SK-N-SH (cell line): ENCODE measurements at regions not wholly inside any gene's neighbourhood (a gene's known extent, or its start where the extent isn't known, plus 50 kb on each side); places are given as distances from the start of the nearest gene placed in this dataset.

Experiments
- CTCF ChIA-PET: fragments of 300-600, 350-600 bp; formaldehyde crosslinking; extraction: SDS; loops from one replicate; lab custom pipeline; 2021; lab: Yijun Ruan, JAX
- POLR2A ChIA-PET: fragments of 350-600 bp; sonication (Branson Sonifier 250); formaldehyde crosslinking; extraction: SDS; loops from one replicate; lab custom pipeline; 2020; ENCODE audit warnings: antibody characterized with exemption, inconsistent platforms; lab: Yijun Ruan, JAX
- DNase-seq: peaks from one replicate; pipeline ENCODE4 v3.0.0; 2012
- H2AFZ ChIP-seq: fragments of 200-600 bp; sonication (generic); 2 replicates; pipeline ENCODE4 v1.8.1; 2016; ENCODE audit warnings: antibody characterized with exemption, mild to moderate bottlenecking, low read depth
- H3F3A ChIP-seq: fragments of 200-600 bp; sonication (generic); replicated peaks from 2 replicates; pipeline ENCODE3; 2016; ENCODE audit warnings: antibody characterized with exemption, mild to moderate bottlenecking; ENCODE audit not compliant: insufficient read depth
- H3K27ac ChIP-seq, 2 experiments: fragments of 200-500 bp in 1 of 2; fragments of 200-600 bp in 1 of 2; sonication (Bioruptor generic) in 1 of 2; sonication (generic), shearing (Covaris generic) in 1 of 2; 2 replicates each; pipeline versions ENCODE4 v1.5.1 to v1.6.1; 2014 to 2016; ENCODE audit warnings: low read depth in 2 of 2, inconsistent platforms in 1 of 2, low read length in 1 of 2, mild to moderate bottlenecking in 1 of 2, mixed read lengths in 1 of 2
- H3K27me3 ChIP-seq: fragments of 200-600 bp; sonication (generic), shearing (Covaris generic); 2 replicates; pipeline ENCODE4 v1.6.1; 2016; ENCODE audit warnings: mixed run types; ENCODE audit not compliant: insufficient read depth
- H3K36me3 ChIP-seq, 2 experiments: fragments of 200-500 bp in 1 of 2; fragments of 200-600 bp in 1 of 2; sonication (Bioruptor generic) in 1 of 2; sonication (generic) in 1 of 2; replicated peaks in 1 of 2; 2 replicates each; pipeline versions ENCODE3 to v1.5.1; 2014 to 2016; ENCODE audit warnings: low read length in 1 of 2, mild to moderate bottlenecking in 1 of 2; ENCODE audit not compliant: insufficient read depth in 2 of 2, control insufficient read depth in 1 of 2
- H3K4me1 ChIP-seq, 2 experiments: fragments of 200-500 bp in 1 of 2; fragments of 200-600 bp in 1 of 2; sonication (Bioruptor generic) in 1 of 2; sonication (generic), shearing (Covaris generic) in 1 of 2; 2 replicates each; pipeline versions ENCODE4 v1.5.1 to v1.6.1; 2014 to 2016; ENCODE audit warnings: low read depth in 1 of 2, low read length in 1 of 2, mixed run types in 1 of 2; ENCODE audit not compliant: insufficient read depth in 2 of 2, control insufficient read depth in 1 of 2
- H3K4me2 ChIP-seq: fragments of 200-600 bp; sonication (generic), shearing (Covaris generic); 2 replicates; pipeline ENCODE4 v1.6.1; 2017; ENCODE audit warnings: mixed run types
- H3K4me3 ChIP-seq, 2 experiments: fragments of 200-500 bp in 1 of 2; fragments of 200-600 bp in 1 of 2; sonication (Bioruptor generic) in 1 of 2; sonication (generic), shearing (Covaris generic) in 1 of 2; 2 replicates each; pipeline versions ENCODE4 v1.5.1 to v1.8.1; 2014 to 2016; ENCODE audit warnings: low read depth in 2 of 2, inconsistent platforms in 1 of 2, low read length in 1 of 2, mild to moderate bottlenecking in 1 of 2, mixed read lengths in 1 of 2, moderate library complexity in 1 of 2
- H3K79me2 ChIP-seq: fragments of 200-600 bp; sonication (generic); 2 replicates; pipeline ENCODE4 v1.8.1; 2017; ENCODE audit warnings: mild to moderate bottlenecking; ENCODE audit not compliant: insufficient read depth
- H3K9ac ChIP-seq: fragments of 200-600 bp; sonication (generic); 2 replicates; pipeline ENCODE4 v1.6.1; 2017; ENCODE audit warnings: mixed run types
- H3K9me2 ChIP-seq: fragments of 200-600 bp; sonication (generic); 2 replicates; pipeline ENCODE4 v1.6.1; 2017; ENCODE audit warnings: mixed run types
- H3K9me3 ChIP-seq: fragments of 200-600 bp; sonication (generic); 2 replicates; pipeline ENCODE4 v1.6.1; 2017; ENCODE audit warnings: mixed run types, mild to moderate bottlenecking, moderate library complexity
- H4K20me1 ChIP-seq: fragments of 200-600 bp; sonication (generic); 2 replicates; pipeline ENCODE4 v1.6.1; 2017; ENCODE audit warnings: mild to moderate bottlenecking, mixed run types; ENCODE audit not compliant: insufficient read depth
- EZH2phosphoT487 ChIP-seq: fragments of 200-600 bp; sonication (generic); IDR thresholded peaks from 2 replicates; pipeline ENCODE4 v1.6.1; 2017; ENCODE audit warnings: low read depth, mixed run types, mild to moderate bottlenecking, antibody characterized with exemption, moderate library complexity, borderline replicate concordance
- FOSL2 ChIP-seq: IDR thresholded peaks from 2 replicates; pipeline ENCODE4 v1.4.0; 2012; ENCODE audit warnings: low read depth, mild to moderate bottlenecking, moderate library complexity, borderline replicate concordance
- FOXM1 ChIP-seq: IDR thresholded peaks from 2 replicates; pipeline ENCODE4 v1.4.0; 2012; ENCODE audit warnings: low read depth, mild to moderate bottlenecking
- GABPA ChIP-seq: IDR thresholded peaks from 2 replicates; pipeline ENCODE4 v1.4.0; 2012; ENCODE audit warnings: low read depth, mild to moderate bottlenecking
- JUND ChIP-seq: IDR thresholded peaks from 2 replicates; pipeline ENCODE4 v1.4.0; 2012
- NFIC ChIP-seq: IDR thresholded peaks from 2 replicates; pipeline ENCODE4 v1.4.0; 2012; ENCODE audit warnings: borderline replicate concordance
- POLR2AphosphoS5 ChIP-seq: IDR thresholded peaks from 2 replicates; pipeline ENCODE4 v1.6.1; 2012; ENCODE audit warnings: low read depth, low read length
- RXRA ChIP-seq: IDR thresholded peaks from 2 replicates; pipeline ENCODE4 v1.4.0; 2012; ENCODE audit warnings: low read depth, mild to moderate bottlenecking, borderline replicate concordance
- SIN3A ChIP-seq: IDR thresholded peaks from 2 replicates; pipeline ENCODE4 v1.6.1; 2012; ENCODE audit warnings: low read depth, mild to moderate bottlenecking, low read length, moderate library complexity, borderline replicate concordance
- TAF1 ChIP-seq: IDR thresholded peaks from 2 replicates; pipeline ENCODE4 v1.6.1; 2012; ENCODE audit warnings: low read depth, mild to moderate bottlenecking, low read length, moderate library complexity, borderline replicate concordance
- TCF12 ChIP-seq: IDR thresholded peaks from 2 replicates; pipeline ENCODE4 v1.4.0; 2012
- WGBS: methylation state at CpG from one replicate; pipeline ENCODE4 v1.1.6; 2017; ENCODE audit warnings: low lambda C conversion rate; 5-methylcytosine and 5-hydroxymethylcytosine counted together
- TF ChIP-seq, protein P1 (sequence below): fragments of 150-350 bp; IDR thresholded peaks from 2 replicates; pipeline ENCODE4 v1.6.1; 2017; ENCODE audit warnings: antibody characterized with exemption, low read length, low read depth, borderline replicate concordance
- TF ChIP-seq, protein P2 (sequence below): IDR thresholded peaks from 2 replicates; pipeline ENCODE4; 2012
- TF ChIP-seq, protein P3 (sequence below): IDR thresholded peaks from 2 replicates; pipeline ENCODE4 v1.4.0; 2012; ENCODE audit warnings: low read depth, borderline replicate concordance
- TF ChIP-seq, protein P4 (sequence below): fragments of 200-600 bp; sonication (generic); IDR thresholded peaks from 2 replicates; pipeline ENCODE4 v1.6.1; 2017; ENCODE audit warnings: antibody characterized with exemption, mild to moderate bottlenecking, moderate library complexity

DNA sequence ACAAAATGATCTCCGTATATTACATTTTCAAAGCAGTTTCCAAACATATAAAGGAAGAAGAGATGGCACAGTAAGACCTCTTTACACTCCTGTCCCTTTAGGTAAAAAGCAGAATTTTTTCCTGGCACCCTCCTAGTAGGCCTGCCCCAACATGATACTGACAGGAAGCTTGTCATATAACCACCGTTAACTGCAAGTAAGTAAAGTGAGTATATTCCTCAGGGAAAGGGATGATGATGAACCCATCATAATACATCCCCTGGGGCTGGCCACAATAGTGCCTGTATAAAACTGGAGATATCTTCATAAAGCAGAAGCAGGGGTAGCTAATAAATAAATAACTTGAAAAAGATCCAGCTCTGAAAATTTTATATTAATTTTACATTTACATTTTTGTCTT is 893.0 kb downstream of the DIPK2A start:
- TF ChIP-seq TCF12 (no peak), JUND (no peak), TAF1 (no peak)
- no peak overlapping the region for H2AFZ ChIP-seq
- no peak for DNase-seq
- H4K20me1 ChIP-seq, result no peaks in the 10 kb centered on the region
- H3K36me3 ChIP-seq, result no peaks in the 10 kb centered on the region
- no peak overlapping the region for H3K4me3 ChIP-seq
- H3K27me3 ChIP-seq, result no peaks in the 10 kb centered on the region; the same call in 1 of the 2 replicates
- no peaks in the 10 kb centered on the region for H3K79me2 ChIP-seq
- H3K4me2 ChIP-seq, result no peak overlapping the region
- ChIA-PET CTCF (interaction anchor here (1.0 kb wide), 1 partner anchor 9 kb away, joined by 3 read pairs; no protein-coding TSS in a partner anchor), POLR2A (no interaction called here)
- H3K4me1 ChIP-seq, result no peaks in the 10 kb centered on the region
- no peaks in the 10 kb centered on the region for H3K9me2 ChIP-seq
- H3F3A ChIP-seq, result no peaks in the 10 kb centered on the region
- no peak overlapping the region for H3K27ac ChIP-seq
- WGBS, result 3% methylated on average over 2 of the region's 2 CpGs
- no peaks in the 10 kb centered on the region for H3K9me3 ChIP-seq
- H3K9ac ChIP-seq, result no peak overlapping the region

DNA sequence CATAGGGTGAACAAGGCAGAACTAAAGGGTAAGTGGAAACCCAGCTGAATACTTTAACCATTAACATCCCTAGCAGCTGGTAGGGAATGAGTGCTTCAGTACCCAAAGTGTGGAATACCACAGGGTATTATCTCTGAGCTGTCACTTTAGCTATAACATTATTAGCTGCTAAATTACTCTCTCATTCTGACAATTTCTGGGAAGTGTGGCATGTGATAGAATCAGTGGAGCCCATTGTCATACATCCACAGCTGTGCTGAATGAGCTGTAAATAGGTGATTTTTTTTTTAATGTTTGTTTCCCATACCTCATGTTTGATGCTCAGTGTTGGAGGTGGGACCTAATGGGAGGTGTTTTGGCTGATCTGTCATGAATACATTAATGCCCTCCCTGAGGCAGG is 894.3 kb downstream of the DIPK2A start:
- Histone ChIP-seq H3K36me3 (no peaks in the 10 kb centered on the region), H3K27me3 (no peaks in the 10 kb centered on the region; the same call in 1 of the 2 replicates), H3K4me1 (no peaks in the 10 kb centered on the region), H2AFZ (no peak overlapping the region), H3K4me2 (no peak overlapping the region), H3K27ac (no peak overlapping the region), H3K9me2 (no peaks in the 10 kb centered on the region)
- CTCF ChIA-PET, result no interaction called here
- no peak for DNase-seq
- no peak for TF ChIP-seq NFIC
- no peak for TF ChIP-seq FOXM1
- TF ChIP-seq GABPA, result no peak
- TF ChIP-seq, protein P1, sequence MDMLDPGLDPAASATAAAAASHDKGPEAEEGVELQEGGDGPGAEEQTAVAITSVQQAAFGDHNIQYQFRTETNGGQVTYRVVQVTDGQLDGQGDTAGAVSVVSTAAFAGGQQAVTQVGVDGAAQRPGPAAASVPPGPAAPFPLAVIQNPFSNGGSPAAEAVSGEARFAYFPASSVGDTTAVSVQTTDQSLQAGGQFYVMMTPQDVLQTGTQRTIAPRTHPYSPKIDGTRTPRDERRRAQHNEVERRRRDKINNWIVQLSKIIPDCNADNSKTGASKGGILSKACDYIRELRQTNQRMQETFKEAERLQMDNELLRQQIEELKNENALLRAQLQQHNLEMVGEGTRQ, result no peak
- TF ChIP-seq, protein P2, sequence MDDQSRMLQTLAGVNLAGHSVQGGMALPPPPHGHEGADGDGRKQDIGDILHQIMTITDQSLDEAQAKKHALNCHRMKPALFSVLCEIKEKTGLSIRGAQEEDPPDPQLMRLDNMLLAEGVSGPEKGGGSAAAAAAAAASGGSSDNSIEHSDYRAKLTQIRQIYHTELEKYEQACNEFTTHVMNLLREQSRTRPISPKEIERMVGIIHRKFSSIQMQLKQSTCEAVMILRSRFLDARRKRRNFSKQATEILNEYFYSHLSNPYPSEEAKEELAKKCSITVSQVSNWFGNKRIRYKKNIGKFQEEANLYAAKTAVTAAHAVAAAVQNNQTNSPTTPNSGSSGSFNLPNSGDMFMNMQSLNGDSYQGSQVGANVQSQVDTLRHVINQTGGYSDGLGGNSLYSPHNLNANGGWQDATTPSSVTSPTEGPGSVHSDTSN, result no peak
- TF ChIP-seq, all 33 proteins: peak for 0
- Histone ChIP-seq H3K79me2 (no peaks in the 10 kb centered on the region), H3F3A (no peaks in the 10 kb centered on the region), H4K20me1 (no peaks in the 10 kb centered on the region), H3K9me3 (no peaks in the 10 kb centered on the region), H3K4me3 (no peak overlapping the region), H3K9ac (no peak overlapping the region)
- POLR2A ChIA-PET, result no interaction called here

DNA sequence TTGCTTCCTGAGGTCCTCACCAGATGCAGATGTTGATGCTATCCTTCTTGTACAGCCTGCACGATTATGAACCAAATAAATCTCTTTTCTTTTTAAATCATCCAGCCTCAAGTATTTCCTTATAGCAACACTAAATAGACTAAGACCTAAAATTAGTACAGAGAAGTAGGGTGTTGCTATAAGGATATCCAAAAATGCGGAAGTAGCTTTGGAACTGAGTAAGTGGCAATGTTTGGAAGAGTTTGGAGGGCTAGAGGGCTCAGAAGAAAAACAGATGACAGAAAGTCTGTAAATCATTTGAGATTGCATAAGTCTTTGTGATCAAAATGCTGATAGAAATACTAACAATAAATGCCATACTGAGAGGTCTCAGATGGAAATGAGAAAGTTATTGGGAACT is 894.9 kb downstream of the DIPK2A start:
- no peak overlapping the region for H3K4me3 ChIP-seq
- POLR2A ChIA-PET, result no interaction called here
- no peaks in the 10 kb centered on the region for H3K36me3 ChIP-seq
- CTCF ChIA-PET, result no interaction called here
- H4K20me1 ChIP-seq, result no peaks in the 10 kb centered on the region
- TF ChIP-seq SIN3A (no peak), JUND (no peak), EZH2phosphoT487 (no peak), RXRA (no peak), FOSL2 (no peak), TAF1 (no peak), FOXM1 (no peak), POLR2AphosphoS5 (no peak), TCF12 (no peak)
- TF ChIP-seq, protein P3, sequence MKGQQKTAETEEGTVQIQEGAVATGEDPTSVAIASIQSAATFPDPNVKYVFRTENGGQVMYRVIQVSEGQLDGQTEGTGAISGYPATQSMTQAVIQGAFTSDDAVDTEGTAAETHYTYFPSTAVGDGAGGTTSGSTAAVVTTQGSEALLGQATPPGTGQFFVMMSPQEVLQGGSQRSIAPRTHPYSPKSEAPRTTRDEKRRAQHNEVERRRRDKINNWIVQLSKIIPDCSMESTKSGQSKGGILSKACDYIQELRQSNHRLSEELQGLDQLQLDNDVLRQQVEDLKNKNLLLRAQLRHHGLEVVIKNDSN, result no peak
- TF ChIP-seq, protein P4, sequence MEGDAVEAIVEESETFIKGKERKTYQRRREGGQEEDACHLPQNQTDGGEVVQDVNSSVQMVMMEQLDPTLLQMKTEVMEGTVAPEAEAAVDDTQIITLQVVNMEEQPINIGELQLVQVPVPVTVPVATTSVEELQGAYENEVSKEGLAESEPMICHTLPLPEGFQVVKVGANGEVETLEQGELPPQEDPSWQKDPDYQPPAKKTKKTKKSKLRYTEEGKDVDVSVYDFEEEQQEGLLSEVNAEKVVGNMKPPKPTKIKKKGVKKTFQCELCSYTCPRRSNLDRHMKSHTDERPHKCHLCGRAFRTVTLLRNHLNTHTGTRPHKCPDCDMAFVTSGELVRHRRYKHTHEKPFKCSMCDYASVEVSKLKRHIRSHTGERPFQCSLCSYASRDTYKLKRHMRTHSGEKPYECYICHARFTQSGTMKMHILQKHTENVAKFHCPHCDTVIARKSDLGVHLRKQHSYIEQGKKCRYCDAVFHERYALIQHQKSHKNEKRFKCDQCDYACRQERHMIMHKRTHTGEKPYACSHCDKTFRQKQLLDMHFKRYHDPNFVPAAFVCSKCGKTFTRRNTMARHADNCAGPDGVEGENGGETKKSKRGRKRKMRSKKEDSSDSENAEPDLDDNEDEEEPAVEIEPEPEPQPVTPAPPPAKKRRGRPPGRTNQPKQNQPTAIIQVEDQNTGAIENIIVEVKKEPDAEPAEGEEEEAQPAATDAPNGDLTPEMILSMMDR, result no peak
- H3K9ac ChIP-seq, result no peak overlapping the region
- WGBS, result 1% methylated on average over 2 of the region's 2 CpGs
- no peaks in the 10 kb centered on the region for H3K9me3 ChIP-seq
- no peaks in the 10 kb centered on the region for H3K79me2 ChIP-seq
- no peak overlapping the region for H2AFZ ChIP-seq
- H3K4me1 ChIP-seq, result no peaks in the 10 kb centered on the region
- H3F3A ChIP-seq, result no peaks in the 10 kb centered on the region
- H3K27ac ChIP-seq, result no peak overlapping the region
- no peaks in the 10 kb centered on the region for H3K9me2 ChIP-seq
- H3K27me3 ChIP-seq, result no peaks in the 10 kb centered on the region
- no peak overlapping the region for H3K4me2 ChIP-seq
- no peak for DNase-seq
